Fibroblast of the conjunctiva (primary cell): ENCODE measurements at regions not wholly inside any gene's neighbourhood (a gene's known extent, or its start where the extent isn't known, plus 50 kb on each side); places are given as distances from the start of the nearest gene placed in this dataset.

Experiments
- DNase-seq: peaks from one replicate; pipeline ENCODE4 v3.0.0-alpha.2; 2010; ENCODE audit warnings: low read depth

GRCh38 chr13:32910530-32910929, 105.7 kb upstream of the KL start:
- no peak for DNase-seq

GRCh38 chr13:32911506-32911905, 104.7 kb upstream of the KL start:
- DNase-seq: peak; percentile 22

- no peak for DNase-seq
Measured at GRCh38 chr13:32914686-32915085, 101.5 kb upstream of the KL start.

- no peak for DNase-seq
Measured at GRCh38 chr13:32917504-32917903, 98.7 kb upstream of the KL start.

- DNase-seq: no peak
Measured at GRCh38 chr13:32923725-32924124, 92.5 kb upstream of the KL start.

GRCh38 chr13:32924886-32925285, 91.3 kb upstream of the KL start:
- no peak for DNase-seq

- no peak for DNase-seq
Measured at GRCh38 chr13:32925506-32925905, 90.7 kb upstream of the KL start.

GRCh38 chr13:32932376-32932775, 83.8 kb upstream of the KL start:
- DNase-seq: no peak

GRCh38 chr13:32936716-32937115, 79.5 kb upstream of the KL start:
- no peak for DNase-seq

- DNase-seq: no peak
Measured at GRCh38 chr13:32938314-32938713, 77.9 kb upstream of the KL start.

- no peak for DNase-seq
Measured at GRCh38 chr13:32938907-32939306, 77.3 kb upstream of the KL start.

GRCh38 chr13:32940601-32941000, 75.6 kb upstream of the KL start:
- no peak for DNase-seq

GRCh38 chr13:32941368-32941767, 74.9 kb upstream of the KL start:
- no peak for DNase-seq

GRCh38 chr13:32946558-32946957, 69.7 kb upstream of the KL start:
- DNase-seq: no peak

GRCh38 chr13:32947411-32948276, 68.6 kb upstream of the KL start:
- DNase-seq: no peak

- DNase-seq: no peak
Measured at GRCh38 chr13:32949820-32950219, 66.4 kb upstream of the KL start.

GRCh38 chr13:32951580-32951979, 64.6 kb upstream of the KL start:
- DNase-seq: no peak

- DNase-seq: no peak
Measured at GRCh38 chr13:32955881-32956594, 60.2 kb upstream of the KL start.

GRCh38 chr13:32956595-32956933, 59.7 kb upstream of the KL start:
- no peak for DNase-seq

- no peak for DNase-seq
Measured at GRCh38 chr13:32960626-32961025, 55.6 kb upstream of the KL start.

- DNase-seq: no peak
Measured at GRCh38 chr13:32961724-32962123, 54.5 kb upstream of the KL start.

GRCh38 chr13:32962342-32962741, 53.9 kb upstream of the KL start:
- DNase-seq: no peak

- DNase-seq: no peak
Measured at GRCh38 chr13:32964987-32965386, 51.2 kb upstream of the KL start.
